ENCODE measurements at regions not wholly inside any gene's neighbourhood (a gene's known extent, or its start where the extent isn't known, plus 50 kb on each side); places are given as distances from the start of the nearest gene placed in this dataset.

GRCh38 chr10:1960982-1961381 lies 223.7 kb upstream of the ADARB2 start:
- Mint-ChIP-seq H3K36me3 (ENCODE audit: low read depth) (no peaks in the 10 kb centered on the region), H3K4me3 (no peak overlapping the region), H3K27ac (no peak overlapping the region), H3K4me1 (ENCODE audit: low read depth) (no peaks in the 10 kb centered on the region), H3K27me3 (no peaks in the 10 kb centered on the region), H3K9me3 (no peaks in the 10 kb centered on the region)
- H3K36me3 ChIP-seq (ENCODE audit: insufficient read depth, low read length) = no peaks in the 10 kb centered on the region
- no peak overlapping the region for H3K4me3 ChIP-seq (ENCODE audit: low read length)
- POLR2A ChIA-PET = no interaction called here
- CTCF ChIA-PET = no interaction called here
- DNase-seq = no peak
- no peak for TF ChIP-seq CTCF (IDR thresholded peaks at IDR 0.05)
- no peaks in the 10 kb centered on the region for H3K4me1 ChIP-seq (ENCODE audit: insufficient read depth, low read length)
- H3K27me3 ChIP-seq (ENCODE audit: control insufficient read depth in 1 of 2, insufficient read depth in 2 of 2, low read length in 2 of 2) = no peaks in the 10 kb centered on the region
- ATAC-seq (ENCODE audit: poor library complexity) = no peak
- intact Hi-C loops (cut with DNase I, micrococcal nuclease) = no loop called here
- H3K9me3 ChIP-seq (ENCODE audit: control insufficient read depth in 1 of 2, insufficient read depth in 1 of 2, low read length in 2 of 2) = peaks cover 0 to 11% of the 10 kb centered on the region in 2 experiments
- no peak overlapping the region for H3K27ac ChIP-seq (ENCODE audit: low read depth in 1 of 2, low read length in 2 of 2)

DNA sequence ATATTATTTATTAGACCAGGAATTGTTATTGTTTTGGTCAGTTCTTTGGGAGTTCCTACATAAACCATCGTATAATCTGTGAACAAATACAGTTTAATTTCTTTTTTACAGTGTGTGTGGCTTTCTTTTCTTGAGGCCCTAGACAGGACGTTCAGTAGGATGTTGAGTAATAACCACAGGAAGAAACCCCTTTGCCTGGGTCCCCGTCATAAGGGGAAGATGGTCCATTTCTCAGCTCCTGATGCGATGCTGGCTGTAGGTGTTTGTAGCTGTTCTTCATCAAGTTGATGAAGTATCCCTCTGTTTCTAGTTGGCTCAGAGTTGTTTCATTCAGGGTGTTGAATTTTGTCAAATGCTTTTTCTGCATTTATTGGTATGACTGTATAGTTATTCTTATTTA lies 219.7 kb upstream of the ADARB2 start:
- Histone ChIP-seq H3K27me3 (ENCODE audit: control insufficient read depth in 1 of 2, insufficient read depth in 2 of 2, low read length in 2 of 2) (no peaks in the 10 kb centered on the region), H3K9me3 (ENCODE audit: control insufficient read depth in 1 of 2, insufficient read depth in 1 of 2, low read length in 2 of 2) (peaks cover 0 to 15% of the 10 kb centered on the region in 2 experiments), H3K4me3 (ENCODE audit: low read length) (no peak overlapping the region), H3K36me3 (ENCODE audit: insufficient read depth, low read length) (no peaks in the 10 kb centered on the region), H3K4me1 (ENCODE audit: insufficient read depth, low read length) (no peaks in the 10 kb centered on the region), H3K27ac (ENCODE audit: low read depth in 1 of 2, low read length in 2 of 2) (no peak overlapping the region)
- Mint-ChIP-seq H3K27ac (no peak overlapping the region), H3K4me3 (no peak overlapping the region), H3K36me3 (ENCODE audit: low read depth) (no peaks in the 10 kb centered on the region), H3K27me3 (no peaks in the 10 kb centered on the region), H3K4me1 (ENCODE audit: low read depth) (no peaks in the 10 kb centered on the region), H3K9me3 (no peaks in the 10 kb centered on the region)
- TF ChIP-seq CTCF (IDR thresholded peaks at IDR 0.05) = no peak
- ChIA-PET CTCF (no interaction called here), POLR2A (no interaction called here)
- intact Hi-C loops (cut with DNase I, micrococcal nuclease) = no loop called here
- DNase-seq (no peak), ATAC-seq (ENCODE audit: poor library complexity) (no peak)

DNA sequence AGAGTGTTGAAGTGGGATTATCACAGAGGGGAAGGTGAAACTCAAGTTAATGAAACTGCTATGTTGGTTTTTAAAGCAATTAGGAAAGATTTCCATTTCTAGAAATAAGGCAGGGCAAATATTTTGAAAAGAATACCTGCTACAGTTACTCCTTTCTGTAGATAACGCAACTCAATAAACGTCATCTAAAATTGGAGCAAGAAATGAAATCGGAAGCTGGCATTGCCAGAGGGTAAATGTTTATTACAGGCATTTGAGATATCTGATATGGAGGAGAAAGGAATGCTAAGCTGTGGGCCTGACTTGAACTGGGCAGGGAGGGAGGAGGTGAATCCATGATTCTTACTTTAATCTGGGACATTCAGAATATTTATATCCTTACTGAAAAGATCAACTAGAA lies 217.0 kb upstream of the ADARB2 start:
- Mint-ChIP-seq H3K4me1 (ENCODE audit: low read depth) (no peaks in the 10 kb centered on the region), H3K27ac (no peak overlapping the region), H3K27me3 (no peaks in the 10 kb centered on the region), H3K36me3 (ENCODE audit: low read depth) (no peaks in the 10 kb centered on the region), H3K4me3 (no peak overlapping the region), H3K9me3 (no peaks in the 10 kb centered on the region)
- no peaks in the 10 kb centered on the region for H3K4me1 ChIP-seq (ENCODE audit: insufficient read depth, low read length)
- TF ChIP-seq CTCF (IDR thresholded peaks at IDR 0.05) = no peak
- no peaks in the 10 kb centered on the region for H3K36me3 ChIP-seq (ENCODE audit: insufficient read depth, low read length)
- H3K27ac ChIP-seq (ENCODE audit: low read depth in 1 of 2, low read length in 2 of 2) = no peak overlapping the region
- no peaks in the 10 kb centered on the region for H3K27me3 ChIP-seq (ENCODE audit: control insufficient read depth in 1 of 2, insufficient read depth in 2 of 2, low read length in 2 of 2)
- ATAC-seq (ENCODE audit: poor library complexity) = no peak
- no peak overlapping the region for H3K4me3 ChIP-seq (ENCODE audit: low read length)
- no peak for DNase-seq
- peaks cover 0 to 16% of the 10 kb centered on the region in 2 experiments for H3K9me3 ChIP-seq (ENCODE audit: control insufficient read depth in 1 of 2, insufficient read depth in 1 of 2, low read length in 2 of 2)
- CTCF ChIA-PET = no interaction called here
- POLR2A ChIA-PET = no interaction called here
- intact Hi-C loops (cut with DNase I, micrococcal nuclease) = no loop called here
